ENCODE measurements at regions not wholly inside any gene's neighbourhood (a gene's known extent, or its start where the extent isn't known, plus 50 kb on each side); places are given as distances from the start of the nearest gene placed in this dataset.

- Histone ChIP-seq H3K27me3 (replicated peaks; ENCODE audit: control insufficient read depth, insufficient read depth, low read length, poor library complexity, severe bottlenecking) (peaks cover 6% of the 10 kb centered on the region), H3K9me3 (ENCODE audit: control insufficient read depth, low read length) (no peaks in the 10 kb centered on the region), H3K4me1 (ENCODE audit: control insufficient read depth, insufficient read depth, low read length, poor library complexity, severe bottlenecking) (no peaks in the 10 kb centered on the region), H3K36me3 (ENCODE audit: control insufficient read depth, insufficient read depth, low read length) (no peaks in the 10 kb centered on the region), H3K4me3 (ENCODE audit: insufficient read depth, low read depth, low read length, poor library complexity, severe bottlenecking) (no peak overlapping the region), H3K27ac (ENCODE audit: insufficient read depth, low read length, poor library complexity, severe bottlenecking) (no peak overlapping the region)
- no peak for DNase-seq
Measured at GRCh38 chr5:175021321-175021720, 296.9 kb downstream of the MSX2 start.

GRCh38 chr5:175015028-175015685 lies 290.8 kb downstream of the MSX2 start:
- no peaks in the 10 kb centered on the region for H3K36me3 ChIP-seq (ENCODE audit: control insufficient read depth, insufficient read depth, low read length)
- no peak overlapping the region for H3K4me3 ChIP-seq (ENCODE audit: insufficient read depth, low read depth, low read length, poor library complexity, severe bottlenecking)
- no peaks in the 10 kb centered on the region for H3K4me1 ChIP-seq (ENCODE audit: control insufficient read depth, insufficient read depth, low read length, poor library complexity, severe bottlenecking)
- no peak for DNase-seq
- H3K27ac ChIP-seq (ENCODE audit: insufficient read depth, low read length, poor library complexity, severe bottlenecking), result no peak overlapping the region
- no peaks in the 10 kb centered on the region for H3K9me3 ChIP-seq (ENCODE audit: control insufficient read depth, low read length)
- peaks cover 6% of the 10 kb centered on the region for H3K27me3 ChIP-seq (replicated peaks; ENCODE audit: control insufficient read depth, insufficient read depth, low read length, poor library complexity, severe bottlenecking)

DNA sequence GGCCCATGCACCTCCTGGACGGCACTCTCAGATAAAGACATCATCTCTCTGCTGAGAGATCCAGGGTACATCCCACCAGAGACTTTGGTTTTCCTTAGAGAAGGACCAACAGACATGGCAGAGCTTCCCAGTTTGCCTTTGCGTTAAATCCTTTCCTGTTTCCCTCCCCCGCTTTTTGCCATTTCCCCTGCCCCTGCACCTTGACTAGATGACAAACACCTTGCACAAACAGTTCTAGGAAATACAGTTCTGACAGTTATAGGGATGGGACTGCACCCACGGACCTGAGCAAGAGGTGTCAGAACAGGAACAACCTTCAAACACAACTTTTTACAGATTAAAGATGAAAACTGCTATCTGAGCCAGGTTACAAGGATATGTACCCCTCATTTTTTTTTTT lies 288.9 kb downstream of the MSX2 start:
- H3K4me3 ChIP-seq (ENCODE audit: insufficient read depth, low read depth, low read length, poor library complexity, severe bottlenecking), result no peak overlapping the region
- no peak for DNase-seq
- H3K4me1 ChIP-seq (ENCODE audit: control insufficient read depth, insufficient read depth, low read length, poor library complexity, severe bottlenecking), result no peaks in the 10 kb centered on the region
- no peaks in the 10 kb centered on the region for H3K36me3 ChIP-seq (ENCODE audit: control insufficient read depth, insufficient read depth, low read length)
- no peak overlapping the region for H3K27ac ChIP-seq (ENCODE audit: insufficient read depth, low read length, poor library complexity, severe bottlenecking)
- no peaks in the 10 kb centered on the region for H3K9me3 ChIP-seq (ENCODE audit: control insufficient read depth, low read length)
- H3K27me3 ChIP-seq (replicated peaks; ENCODE audit: control insufficient read depth, insufficient read depth, low read length, poor library complexity, severe bottlenecking), result no peaks in the 10 kb centered on the region

DNA sequence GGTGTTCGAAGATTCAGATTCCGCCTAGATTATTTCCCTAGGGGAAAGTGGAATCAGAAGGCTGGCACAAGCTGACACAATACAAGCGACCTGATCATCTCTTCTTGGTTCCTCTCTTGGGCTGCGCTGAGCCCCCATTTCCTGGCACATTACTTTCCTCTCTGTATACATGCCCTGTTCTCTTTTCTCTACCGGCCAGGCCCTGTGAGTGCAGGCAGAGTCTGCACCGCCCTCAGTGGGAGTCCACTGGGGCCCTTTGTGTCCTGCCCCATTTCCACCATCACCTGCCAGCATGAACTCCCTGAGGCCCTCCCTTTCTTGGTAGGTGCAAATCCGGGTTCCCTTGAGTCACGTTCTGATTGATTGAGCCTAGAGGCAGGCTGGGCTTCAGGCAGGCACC lies 287.9 kb downstream of the MSX2 start:
- H3K4me3 ChIP-seq (ENCODE audit: insufficient read depth, low read depth, low read length, poor library complexity, severe bottlenecking), result no peak overlapping the region
- no peaks in the 10 kb centered on the region for H3K9me3 ChIP-seq (ENCODE audit: control insufficient read depth, low read length)
- no peak overlapping the region for H3K27ac ChIP-seq (ENCODE audit: insufficient read depth, low read length, poor library complexity, severe bottlenecking)
- H3K36me3 ChIP-seq (ENCODE audit: control insufficient read depth, insufficient read depth, low read length), result no peaks in the 10 kb centered on the region
- H3K4me1 ChIP-seq (ENCODE audit: control insufficient read depth, insufficient read depth, low read length, poor library complexity, severe bottlenecking), result no peaks in the 10 kb centered on the region
- H3K27me3 ChIP-seq (replicated peaks; ENCODE audit: control insufficient read depth, insufficient read depth, low read length, poor library complexity, severe bottlenecking), result no peaks in the 10 kb centered on the region
- DNase-seq, result no peak

DNA sequence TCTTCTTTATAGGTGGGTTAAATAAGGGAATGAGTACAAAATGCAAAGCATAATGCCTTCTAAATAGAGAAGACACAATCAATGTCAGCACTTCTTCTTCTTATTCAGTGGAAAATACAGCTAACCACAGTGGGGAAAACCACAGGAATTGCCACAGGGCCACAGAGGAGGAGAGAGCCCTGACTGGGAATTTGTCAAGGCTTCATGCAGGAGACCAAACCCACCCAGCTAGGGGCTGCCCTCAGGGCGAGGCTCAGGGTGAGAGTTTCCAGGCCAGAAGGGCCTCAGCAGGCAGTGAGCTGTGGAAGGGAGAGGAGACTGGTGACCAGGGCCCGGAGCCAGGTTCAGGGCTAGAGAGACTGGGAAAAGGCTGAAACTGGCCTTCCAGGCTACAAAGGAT lies 279.1 kb downstream of the MSX2 start:
- Histone ChIP-seq H3K27ac (ENCODE audit: insufficient read depth, low read length, poor library complexity, severe bottlenecking) (no peak overlapping the region), H3K4me1 (ENCODE audit: control insufficient read depth, insufficient read depth, low read length, poor library complexity, severe bottlenecking) (no peaks in the 10 kb centered on the region), H3K27me3 (replicated peaks; ENCODE audit: control insufficient read depth, insufficient read depth, low read length, poor library complexity, severe bottlenecking) (no peaks in the 10 kb centered on the region), H3K9me3 (ENCODE audit: control insufficient read depth, low read length) (no peaks in the 10 kb centered on the region), H3K4me3 (ENCODE audit: insufficient read depth, low read depth, low read length, poor library complexity, severe bottlenecking) (no peak overlapping the region), H3K36me3 (ENCODE audit: control insufficient read depth, insufficient read depth, low read length) (no peaks in the 10 kb centered on the region)
- no peak for DNase-seq

- Histone ChIP-seq H3K4me1 (ENCODE audit: control insufficient read depth, insufficient read depth, low read length, poor library complexity, severe bottlenecking) (no peaks in the 10 kb centered on the region), H3K9me3 (ENCODE audit: control insufficient read depth, low read length) (no peaks in the 10 kb centered on the region), H3K27me3 (replicated peaks; ENCODE audit: control insufficient read depth, insufficient read depth, low read length, poor library complexity, severe bottlenecking) (no peaks in the 10 kb centered on the region), H3K4me3 (ENCODE audit: insufficient read depth, low read depth, low read length, poor library complexity, severe bottlenecking) (no peak overlapping the region), H3K36me3 (ENCODE audit: control insufficient read depth, insufficient read depth, low read length) (no peaks in the 10 kb centered on the region), H3K27ac (ENCODE audit: insufficient read depth, low read length, poor library complexity, severe bottlenecking) (no peak overlapping the region)
- no peak for DNase-seq
Measured at GRCh38 chr5:175001876-175002645, 277.7 kb downstream of the MSX2 start.

DNA sequence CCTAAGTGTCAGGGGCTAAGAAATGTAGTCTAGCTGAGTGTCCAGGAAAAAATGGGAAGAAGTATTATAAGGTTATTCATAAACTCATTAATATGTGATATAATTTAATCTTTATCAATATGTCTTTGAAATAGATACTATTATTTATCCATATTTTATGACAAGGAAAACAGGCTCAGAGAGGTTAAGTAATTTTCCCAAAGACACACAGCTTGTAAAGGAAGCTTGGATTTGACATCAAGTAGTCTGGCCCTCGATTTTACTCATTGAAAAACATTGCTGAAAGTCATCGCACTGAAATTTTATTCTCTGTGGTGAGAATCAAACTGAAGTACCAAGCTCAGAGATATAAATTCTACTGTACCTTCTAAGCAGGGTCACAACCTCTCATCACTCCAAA lies 276.9 kb downstream of the MSX2 start:
- no peak for DNase-seq
- H3K36me3 ChIP-seq (ENCODE audit: control insufficient read depth, insufficient read depth, low read length), result no peaks in the 10 kb centered on the region
- no peak overlapping the region for H3K4me3 ChIP-seq (ENCODE audit: insufficient read depth, low read depth, low read length, poor library complexity, severe bottlenecking)
- H3K27me3 ChIP-seq (replicated peaks; ENCODE audit: control insufficient read depth, insufficient read depth, low read length, poor library complexity, severe bottlenecking), result no peaks in the 10 kb centered on the region
- H3K27ac ChIP-seq (ENCODE audit: insufficient read depth, low read length, poor library complexity, severe bottlenecking), result no peak overlapping the region
- H3K4me1 ChIP-seq (ENCODE audit: control insufficient read depth, insufficient read depth, low read length, poor library complexity, severe bottlenecking), result no peaks in the 10 kb centered on the region
- no peaks in the 10 kb centered on the region for H3K9me3 ChIP-seq (ENCODE audit: control insufficient read depth, low read length)

DNA sequence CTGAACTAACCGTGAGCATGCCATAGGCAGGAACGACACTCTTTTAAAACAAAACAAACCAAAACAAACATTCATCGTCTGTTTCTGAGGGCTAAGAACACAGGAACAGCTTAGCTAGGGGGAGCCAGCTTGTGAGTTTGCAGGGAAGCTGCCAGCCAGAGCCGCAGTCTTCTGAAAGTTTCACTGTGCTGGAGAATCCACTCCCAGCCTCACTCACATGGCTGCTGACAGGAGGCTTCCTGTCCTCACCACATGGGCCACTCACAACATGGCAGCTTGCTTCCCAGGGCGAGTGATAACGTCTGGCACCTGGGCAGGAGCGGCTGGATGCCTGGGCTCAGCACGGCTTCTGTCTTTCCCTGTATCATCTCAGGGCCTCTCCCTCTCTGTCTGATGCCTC lies 275.2 kb downstream of the MSX2 start:
- Histone ChIP-seq H3K27me3 (replicated peaks; ENCODE audit: control insufficient read depth, insufficient read depth, low read length, poor library complexity, severe bottlenecking) (peaks cover 3% of the 10 kb centered on the region), H3K4me1 (ENCODE audit: control insufficient read depth, insufficient read depth, low read length, poor library complexity, severe bottlenecking) (no peaks in the 10 kb centered on the region), H3K4me3 (ENCODE audit: insufficient read depth, low read depth, low read length, poor library complexity, severe bottlenecking) (no peak overlapping the region), H3K9me3 (ENCODE audit: control insufficient read depth, low read length) (no peaks in the 10 kb centered on the region), H3K36me3 (ENCODE audit: control insufficient read depth, insufficient read depth, low read length) (no peaks in the 10 kb centered on the region), H3K27ac (ENCODE audit: insufficient read depth, low read length, poor library complexity, severe bottlenecking) (no peak overlapping the region)
- no peak for DNase-seq

DNA sequence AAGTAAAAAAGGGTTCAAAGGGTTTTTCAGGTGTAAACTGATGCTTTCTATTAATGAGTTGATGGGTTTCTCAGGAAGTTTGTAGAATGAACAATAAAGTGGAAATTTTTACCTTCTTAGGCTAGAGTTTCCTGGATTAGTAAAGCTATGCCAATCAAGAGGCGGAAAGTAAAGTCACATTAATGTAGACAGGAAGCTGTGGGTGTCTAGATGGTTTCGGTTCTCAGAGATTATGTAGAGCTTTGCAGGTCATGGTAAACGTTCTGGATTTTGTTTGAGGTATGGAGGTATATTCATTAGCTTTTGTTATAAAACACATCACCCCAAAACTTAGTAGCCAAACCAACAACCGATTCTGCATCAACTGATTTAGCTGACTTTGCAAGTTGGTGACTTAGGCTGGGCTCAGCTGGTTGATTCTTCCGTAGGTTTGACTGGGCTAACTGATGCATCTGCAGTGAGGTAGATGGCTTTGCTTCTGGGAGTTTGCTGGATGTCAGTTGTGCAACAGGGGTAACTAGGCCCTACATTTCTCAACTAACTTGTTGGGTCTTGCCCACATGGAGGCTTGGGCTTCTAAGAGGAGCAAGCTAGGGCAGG lies 273.8 kb downstream of the MSX2 start:
- no peaks in the 10 kb centered on the region for H3K4me1 ChIP-seq (ENCODE audit: control insufficient read depth, insufficient read depth, low read length, poor library complexity, severe bottlenecking)
- no peak overlapping the region for H3K27ac ChIP-seq (ENCODE audit: insufficient read depth, low read length, poor library complexity, severe bottlenecking)
- DNase-seq, result no peak
- H3K36me3 ChIP-seq (ENCODE audit: control insufficient read depth, insufficient read depth, low read length), result no peaks in the 10 kb centered on the region
- no peaks in the 10 kb centered on the region for H3K9me3 ChIP-seq (ENCODE audit: control insufficient read depth, low read length)
- peaks cover 3% of the 10 kb centered on the region for H3K27me3 ChIP-seq (replicated peaks; ENCODE audit: control insufficient read depth, insufficient read depth, low read length, poor library complexity, severe bottlenecking)
- H3K4me3 ChIP-seq (ENCODE audit: insufficient read depth, low read depth, low read length, poor library complexity, severe bottlenecking), result no peak overlapping the region

DNA sequence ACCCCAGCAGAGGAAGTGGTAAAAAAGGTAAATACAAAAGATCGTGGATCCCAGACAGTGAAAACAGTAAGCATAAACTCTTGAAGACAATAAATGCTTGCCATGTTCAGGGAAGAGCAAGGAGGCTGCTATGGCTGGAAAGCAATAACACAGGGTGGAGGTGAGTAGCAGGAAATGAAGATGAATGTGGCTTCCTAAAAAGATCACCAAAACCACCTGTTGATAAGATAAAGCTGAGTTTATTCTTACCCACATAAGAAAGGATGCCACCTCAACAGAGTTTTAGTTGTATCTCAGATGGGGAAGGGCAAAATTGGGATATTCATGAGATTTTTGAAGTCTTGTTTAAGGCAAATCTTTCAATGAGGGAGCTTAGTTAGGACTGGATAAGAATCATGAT lies 273.3 kb downstream of the MSX2 start:
- H3K4me3 ChIP-seq (ENCODE audit: insufficient read depth, low read depth, low read length, poor library complexity, severe bottlenecking), result no peak overlapping the region
- no peaks in the 10 kb centered on the region for H3K36me3 ChIP-seq (ENCODE audit: control insufficient read depth, insufficient read depth, low read length)
- no peak for DNase-seq
- H3K27ac ChIP-seq (ENCODE audit: insufficient read depth, low read length, poor library complexity, severe bottlenecking), result no peak overlapping the region
- H3K27me3 ChIP-seq (replicated peaks; ENCODE audit: control insufficient read depth, insufficient read depth, low read length, poor library complexity, severe bottlenecking), result peaks cover 3% of the 10 kb centered on the region
- no peaks in the 10 kb centered on the region for H3K4me1 ChIP-seq (ENCODE audit: control insufficient read depth, insufficient read depth, low read length, poor library complexity, severe bottlenecking)
- no peaks in the 10 kb centered on the region for H3K9me3 ChIP-seq (ENCODE audit: control insufficient read depth, low read length)

Measured in effector memory CD4-positive, alpha-beta T cell (primary cell).